WERI-Rb-1 (cell line): ENCODE measurements at regions not wholly inside any gene's neighbourhood (a gene's known extent, or its start where the extent isn't known, plus 50 kb on each side); places are given as distances from the start of the nearest gene placed in this dataset.

ENCODE experiments used
- DNase-seq: peaks from one replicate; pipeline ENCODE4 v3.0.0-alpha.2; 2020
- H3K27ac ChIP-seq: fragments of 250-450 bp; sonication (Bioruptor Pico); 2 replicates; pipeline ENCODE4 v1.5.1; 2020; ENCODE audit warnings: mild to moderate bottlenecking, moderate library complexity
- H3K27me3 ChIP-seq: fragments of 250-450 bp; sonication (Bioruptor Pico); 2 replicates; pipeline ENCODE4 v1.5.1; 2021; ENCODE audit warnings: mild to moderate bottlenecking, low read depth, moderate library complexity; ENCODE audit not compliant: insufficient read depth, severe bottlenecking
- H3K36me3 ChIP-seq: fragments of 250-450 bp; sonication (Bioruptor Pico); 2 replicates; pipeline ENCODE4 v1.5.1; 2020; ENCODE audit warnings: mild to moderate bottlenecking, moderate library complexity
- H3K4me3 ChIP-seq: 2 replicates; pipeline ENCODE4 v1.5.1; 2011; ENCODE audit warnings: low read depth, mild to moderate bottlenecking, control low read depth, low read length
- H3K9me3 ChIP-seq: fragments of 250-450 bp; sonication (Bioruptor Pico); 2 replicates; pipeline ENCODE4 v1.5.1; 2021; ENCODE audit warnings: mild to moderate bottlenecking, moderate library complexity; ENCODE audit not compliant: severe bottlenecking
- CTCF ChIP-seq: IDR thresholded peaks from 2 replicates; pipeline ENCODE4 v1.5.1; 2011; ENCODE audit warnings: low read depth, mild to moderate bottlenecking, control low read depth, inconsistent platforms, low read length

- no peak for TF ChIP-seq CTCF
Measured at GRCh38 chr13:22861958-22862466, 318.8 kb upstream of the SGCG start.

GRCh38 chr13:22862478-22862877 is 318.3 kb upstream of the SGCG start:
- no peak for DNase-seq
- no peak for TF ChIP-seq CTCF
- Histone ChIP-seq H3K36me3 (no peaks in the 10 kb centered on the region), H3K4me3 (no peak overlapping the region), H3K9me3 (no peaks in the 10 kb centered on the region), H3K27ac (no peak overlapping the region), H3K27me3 (peaks cover 41% of the 10 kb centered on the region)

More at GRCh38 chr13:22861958-22862466, 318.8 kb upstream of the SGCG start:
- H3K27ac ChIP-seq = no peak overlapping the region
- H3K4me3 ChIP-seq = no peak overlapping the region
- no peaks in the 10 kb centered on the region for H3K36me3 ChIP-seq
- peaks cover 40% of the 10 kb centered on the region for H3K27me3 ChIP-seq
- H3K9me3 ChIP-seq = no peaks in the 10 kb centered on the region
- no peak for DNase-seq

GRCh38 chr13:22866221-22866620 is 314.6 kb upstream of the SGCG start:
- peaks cover 49% of the 10 kb centered on the region for H3K27me3 ChIP-seq
- H3K27ac ChIP-seq = no peak overlapping the region
- no peaks in the 10 kb centered on the region for H3K36me3 ChIP-seq
- no peak for TF ChIP-seq CTCF
- no peak for DNase-seq
- H3K9me3 ChIP-seq = no peaks in the 10 kb centered on the region
- H3K4me3 ChIP-seq = no peak overlapping the region

- no peaks in the 10 kb centered on the region for H3K36me3 ChIP-seq
- no peak overlapping the region for H3K4me3 ChIP-seq
- no peak overlapping the region for H3K27ac ChIP-seq
- H3K9me3 ChIP-seq = no peaks in the 10 kb centered on the region
- DNase-seq = no peak
- TF ChIP-seq CTCF = no peak
- H3K27me3 ChIP-seq = peaks cover 26% of the 10 kb centered on the region
Measured at GRCh38 chr13:22871231-22871630, 309.5 kb upstream of the SGCG start.

- no peak overlapping the region for H3K27ac ChIP-seq
- DNase-seq = no peak
- no peak overlapping the region for H3K4me3 ChIP-seq
- H3K36me3 ChIP-seq = no peaks in the 10 kb centered on the region
- TF ChIP-seq CTCF = no peak
- H3K27me3 ChIP-seq = peaks cover 38% of the 10 kb centered on the region
- peaks cover 7% of the 10 kb centered on the region for H3K9me3 ChIP-seq
Measured at GRCh38 chr13:22874839-22875238, 305.9 kb upstream of the SGCG start.

- Histone ChIP-seq H3K4me3 (no peak overlapping the region), H3K9me3 (peaks cover 7% of the 10 kb centered on the region), H3K27me3 (peaks cover 55% of the 10 kb centered on the region), H3K36me3 (no peaks in the 10 kb centered on the region), H3K27ac (no peak overlapping the region)
- TF ChIP-seq CTCF = no peak
- DNase-seq = no peak
Measured at GRCh38 chr13:22877421-22877820, 303.4 kb upstream of the SGCG start.
